ENCODE measurements at regions not wholly inside any gene's neighbourhood (a gene's known extent, or its start where the extent isn't known, plus 50 kb on each side); places are given as distances from the start of the nearest gene placed in this dataset.

DNA sequence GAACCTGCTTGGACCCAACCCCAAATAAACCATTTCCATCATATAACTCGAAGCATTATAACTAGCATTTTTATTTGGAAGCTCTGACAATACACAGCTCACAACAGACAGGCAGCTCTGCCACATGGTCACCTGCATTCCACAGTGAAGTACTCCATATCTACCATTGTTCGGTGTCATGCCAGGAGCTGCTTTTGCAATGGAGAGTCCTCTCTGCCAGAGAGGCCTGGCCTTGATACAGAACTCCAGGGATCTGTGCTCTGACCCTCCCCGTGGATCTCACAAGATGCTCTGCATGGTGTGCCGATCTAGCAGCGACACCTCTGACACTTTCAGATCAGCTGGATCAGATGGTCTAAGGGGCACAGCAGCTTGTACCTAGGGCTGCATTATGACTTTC lies 109.6 kb downstream of the SYF2 start:
- Histone ChIP-seq H2BK15ac (ENCODE audit: low read depth, low read length) (no peak overlapping the region), H3K79me1 (ENCODE audit: insufficient read depth, low read depth, low read length, poor library complexity, severe bottlenecking) (no peaks in the 10 kb centered on the region), H3K4me2 (ENCODE audit: insufficient read depth, insufficient read length, low read length) (no peak overlapping the region), H4K20me1 (ENCODE audit: control insufficient read depth, insufficient read depth, insufficient read length) (no peaks in the 10 kb centered on the region), H4K91ac (ENCODE audit: insufficient read length, low read depth, low read length) (no peak overlapping the region), H2BK12ac (ENCODE audit: insufficient read length, low read depth, low read length) (no peak overlapping the region), H3K56ac (ENCODE audit: insufficient read length, low read depth, low read length) (no peak overlapping the region), H3K27ac (ENCODE audit: insufficient read length, low read depth, low read length) (no peak overlapping the region), H2BK20ac (ENCODE audit: low read depth, low read length, poor library complexity, severe bottlenecking) (no peak overlapping the region), H3T11ph (ENCODE audit: low read length) (no peak overlapping the region), H2AFZ (ENCODE audit: low read length) (no peak overlapping the region), H3K27me3 (ENCODE audit: insufficient read depth, low read length) (no peaks in the 10 kb centered on the region), H2BK120ac (ENCODE audit: low read depth, low read length, poor library complexity, severe bottlenecking) (no peak overlapping the region), H3K14ac (ENCODE audit: insufficient read depth, low read length) (no peak overlapping the region), H3K23me2 (ENCODE audit: insufficient read length, low read depth, low read length, poor library complexity, severe bottlenecking) (no peaks in the 10 kb centered on the region), H2BK5ac (ENCODE audit: insufficient read length, low read length) (no peak overlapping the region), H3K4me1 (ENCODE audit: insufficient read depth, low read length) (no peaks in the 10 kb centered on the region), H3K23ac (ENCODE audit: insufficient read length, low read depth, low read length) (no peak overlapping the region), H3K4ac (ENCODE audit: low read depth, low read length) (no peak overlapping the region), H3K79me2 (ENCODE audit: insufficient read depth, low read length) (no peaks in the 10 kb centered on the region), H3K9ac (ENCODE audit: extremely low read depth, insufficient read length, low read length) (no peak overlapping the region), H3K18ac (ENCODE audit: insufficient read length, low read depth, low read length) (no peak overlapping the region), H4K8ac (replicated peaks; ENCODE audit: insufficient read length, low read depth, low read length) (no peak overlapping the region), H2AK5ac (ENCODE audit: insufficient read length, low read length) (no peak overlapping the region), H3K9me3 (ENCODE audit: control insufficient read depth, low read depth, low read length) (no peaks in the 10 kb centered on the region), H4K5ac (ENCODE audit: insufficient read length, low read depth, low read length) (no peak overlapping the region)
- TF ChIP-seq, protein P1, sequence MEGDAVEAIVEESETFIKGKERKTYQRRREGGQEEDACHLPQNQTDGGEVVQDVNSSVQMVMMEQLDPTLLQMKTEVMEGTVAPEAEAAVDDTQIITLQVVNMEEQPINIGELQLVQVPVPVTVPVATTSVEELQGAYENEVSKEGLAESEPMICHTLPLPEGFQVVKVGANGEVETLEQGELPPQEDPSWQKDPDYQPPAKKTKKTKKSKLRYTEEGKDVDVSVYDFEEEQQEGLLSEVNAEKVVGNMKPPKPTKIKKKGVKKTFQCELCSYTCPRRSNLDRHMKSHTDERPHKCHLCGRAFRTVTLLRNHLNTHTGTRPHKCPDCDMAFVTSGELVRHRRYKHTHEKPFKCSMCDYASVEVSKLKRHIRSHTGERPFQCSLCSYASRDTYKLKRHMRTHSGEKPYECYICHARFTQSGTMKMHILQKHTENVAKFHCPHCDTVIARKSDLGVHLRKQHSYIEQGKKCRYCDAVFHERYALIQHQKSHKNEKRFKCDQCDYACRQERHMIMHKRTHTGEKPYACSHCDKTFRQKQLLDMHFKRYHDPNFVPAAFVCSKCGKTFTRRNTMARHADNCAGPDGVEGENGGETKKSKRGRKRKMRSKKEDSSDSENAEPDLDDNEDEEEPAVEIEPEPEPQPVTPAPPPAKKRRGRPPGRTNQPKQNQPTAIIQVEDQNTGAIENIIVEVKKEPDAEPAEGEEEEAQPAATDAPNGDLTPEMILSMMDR (conservative IDR thresholded peaks at IDR 0.05): no peak
- H3K4me1 Mint-ChIP-seq: no peaks in the 10 kb centered on the region
- H3K27me3 Mint-ChIP-seq (ENCODE audit: low read depth): peaks cover 4% of the 10 kb centered on the region
- DNase-seq: no peak
- H3K9me3 Mint-ChIP-seq: no peaks in the 10 kb centered on the region
- H3K36me3 Mint-ChIP-seq (ENCODE audit: insufficient read depth in 1 of 3, low read depth in 3 of 3): no peaks in the 10 kb centered on the region
- no peak overlapping the region for H3K27ac Mint-ChIP-seq
- no peak overlapping the region for H3K4me3 Mint-ChIP-seq
- no CpG with 5 or more reads among the region's 5 CpGs for WGBS (ENCODE audit: extremely low coverage, insufficient read length, low lambda C conversion rate)

All from H9 (cell line).